HAP-1 (cell line): ENCODE measurements at regions not wholly inside any gene's neighbourhood (a gene's known extent, or its start where the extent isn't known, plus 50 kb on each side); places are given as distances from the start of the nearest gene placed in this dataset.

ENCODE experiments used
- DNase-seq, 2 experiments: peaks; one replicate each; pipeline ENCODE4 v3.0.0-alpha.2; 2016 to 2020; ENCODE audit warnings: low spot score in 2 of 2
- H3K27me3 ChIP-seq: fragments of 250-450 bp; sonication (Bioruptor Pico); 2 replicates; pipeline ENCODE4 v1.5.1; 2020; ENCODE audit warnings: low read depth, mild to moderate bottlenecking, moderate library complexity
- H3K36me3 ChIP-seq: fragments of 250-450 bp; sonication (Bioruptor Pico); replicated peaks from 2 replicates; pipeline ENCODE4 v1.5.1; 2020; ENCODE audit warnings: mild to moderate bottlenecking
- H3K4me1 ChIP-seq: fragments of 250-450 bp; sonication (Bioruptor Pico); 2 replicates; pipeline ENCODE4 v1.5.1; 2020; ENCODE audit warnings: mild to moderate bottlenecking
- H3K4me3 ChIP-seq: fragments of 250-450 bp; sonication (Bioruptor Pico); 2 replicates; pipeline ENCODE4 v1.5.1; 2020; ENCODE audit warnings: mild to moderate bottlenecking, moderate library complexity
- H3K9me3 ChIP-seq: fragments of 250-450 bp; sonication (Bioruptor Pico); 2 replicates; pipeline ENCODE4 v1.5.1; 2020; ENCODE audit warnings: mild to moderate bottlenecking, moderate library complexity
- in situ Hi-C: fragments of 300-500 bp; cut with MboI; formaldehyde crosslinking; loops from 3 replicates; pipeline ENCODE4 v1.14.3; 2020; ENCODE audit warnings: low sequenced_read_pairs, inconsistent platforms, mixed read lengths

GRCh38 chr12:41907550-41907949 lies 237.1 kb downstream of the GXYLT1 start:
- Histone ChIP-seq H3K4me1 (peaks cover 13% of the 10 kb centered on the region), H3K9me3 (no peaks in the 10 kb centered on the region), H3K27me3 (no peaks in the 10 kb centered on the region), H3K36me3 (no peaks in the 10 kb centered on the region), H3K4me3 (no peak overlapping the region)
- DNase-seq: no peak
- in situ Hi-C loops: no loop called here

GRCh38 chr12:41907021-41907420 lies 237.7 kb downstream of the GXYLT1 start:
- H3K27me3 ChIP-seq: no peaks in the 10 kb centered on the region
- no peak overlapping the region for H3K4me3 ChIP-seq
- no peak for DNase-seq
- no peaks in the 10 kb centered on the region for H3K9me3 ChIP-seq
- H3K4me1 ChIP-seq: peaks cover 13% of the 10 kb centered on the region
- no peaks in the 10 kb centered on the region for H3K36me3 ChIP-seq
- in situ Hi-C loops: no loop called here

GRCh38 chr12:41905759-41906297 lies 238.8 kb downstream of the GXYLT1 start:
- no peaks in the 10 kb centered on the region for H3K36me3 ChIP-seq
- no peak overlapping the region for H3K4me3 ChIP-seq
- no peaks in the 10 kb centered on the region for H3K9me3 ChIP-seq
- DNase-seq: peak; percentile 27 to 59
- H3K4me1 ChIP-seq: peaks cover 13% of the 10 kb centered on the region
- no peaks in the 10 kb centered on the region for H3K27me3 ChIP-seq
- in situ Hi-C loops: no loop called here

DNA sequence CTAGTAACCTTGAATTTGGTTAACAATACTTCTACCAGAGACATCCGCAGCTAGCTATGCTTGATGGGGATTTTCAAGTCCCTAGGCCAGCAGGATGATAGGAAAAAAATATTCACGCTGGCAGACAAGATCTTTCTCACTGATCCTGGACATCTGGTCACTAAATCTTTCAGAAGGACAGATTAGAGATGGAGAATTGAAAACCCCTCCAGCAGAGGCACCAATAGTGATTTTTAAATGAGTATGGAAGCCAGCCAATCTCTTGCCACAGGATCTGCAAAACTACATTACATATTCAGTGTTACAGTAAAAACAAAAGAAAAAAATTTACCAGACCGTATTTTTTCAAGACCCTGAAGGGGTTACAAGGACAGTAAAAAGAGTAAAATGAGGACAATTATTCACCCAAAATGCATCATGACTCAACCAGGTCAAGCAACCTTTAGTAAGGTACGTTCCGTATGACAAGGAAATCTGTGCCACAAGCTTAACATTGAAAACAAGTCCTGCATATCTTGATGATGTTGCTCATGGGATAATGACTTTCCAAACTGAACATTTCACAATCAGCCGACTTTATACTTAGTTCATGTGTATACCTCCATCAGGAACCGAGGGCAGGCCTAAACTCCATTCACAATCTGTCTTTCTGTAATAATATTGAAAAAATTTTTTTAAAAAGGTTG lies 239.5 kb downstream of the GXYLT1 start:
- H3K36me3 ChIP-seq: no peaks in the 10 kb centered on the region
- peaks cover 13% of the 10 kb centered on the region for H3K4me1 ChIP-seq
- no peak overlapping the region for H3K4me3 ChIP-seq
- no peaks in the 10 kb centered on the region for H3K27me3 ChIP-seq
- DNase-seq: no peak
- H3K9me3 ChIP-seq: no peaks in the 10 kb centered on the region
- in situ Hi-C loops: no loop called here

DNA sequence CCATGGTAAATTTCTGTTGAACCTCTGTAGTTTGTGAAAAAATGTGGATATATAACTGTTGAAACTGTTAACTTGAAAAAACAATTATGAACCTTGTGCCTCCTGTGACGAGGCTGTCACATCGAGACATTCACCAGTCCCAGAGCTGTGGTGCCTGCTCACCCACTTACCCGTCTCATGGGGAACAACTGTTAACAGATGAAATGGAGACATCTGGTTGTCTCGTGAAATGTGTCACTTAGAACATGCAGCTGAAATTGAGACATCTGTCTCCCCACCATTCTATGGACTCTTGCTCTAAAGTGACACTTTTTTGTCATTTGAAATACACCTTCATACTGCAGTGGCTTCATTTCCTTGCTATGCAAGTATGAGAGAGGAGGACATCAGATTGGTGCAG lies 240.6 kb downstream of the GXYLT1 start:
- Histone ChIP-seq H3K4me1 (peaks cover 13% of the 10 kb centered on the region), H3K4me3 (no peak overlapping the region), H3K27me3 (no peaks in the 10 kb centered on the region), H3K9me3 (no peaks in the 10 kb centered on the region), H3K36me3 (no peaks in the 10 kb centered on the region)
- in situ Hi-C loops: no loop called here
- DNase-seq: no peak

DNA sequence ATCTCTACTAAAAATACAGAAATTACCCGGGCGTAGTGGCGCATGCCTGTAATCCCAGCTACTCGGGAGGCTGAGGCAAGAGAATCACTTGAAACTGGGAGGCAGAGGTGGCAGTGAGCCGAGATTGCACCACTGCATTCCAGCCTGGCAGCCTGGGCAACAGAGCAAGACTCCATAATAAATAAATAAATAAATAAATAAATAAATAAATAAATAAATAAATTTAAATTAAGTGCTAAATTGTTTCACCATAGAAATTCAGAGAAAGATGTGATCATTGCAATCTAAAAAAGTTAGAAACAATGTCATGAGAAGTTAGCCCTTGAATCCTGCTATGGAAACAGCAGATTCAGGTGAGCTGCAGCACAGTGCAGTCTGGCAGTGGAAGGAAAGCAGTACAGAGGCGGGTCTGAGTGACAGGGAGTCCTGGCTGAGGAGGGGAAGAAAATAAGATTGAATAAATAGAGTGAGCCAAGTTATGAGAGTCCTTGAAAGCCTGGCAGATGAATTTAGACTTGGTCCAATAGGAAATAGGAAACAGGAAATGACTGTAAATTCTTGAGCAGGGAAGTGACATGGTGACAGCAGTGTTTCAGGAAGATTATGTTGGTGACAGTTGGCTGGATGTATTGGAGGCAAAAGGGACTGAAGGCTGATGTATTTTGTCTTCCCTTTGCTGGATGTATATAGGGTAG lies 241.5 kb downstream of the GXYLT1 start:
- in situ Hi-C loops: no loop called here

GRCh38 chr12:41899577-41899976 lies 245.1 kb downstream of the GXYLT1 start:
- no peak for DNase-seq
- no peaks in the 10 kb centered on the region for H3K36me3 ChIP-seq
- H3K4me1 ChIP-seq: no peaks in the 10 kb centered on the region
- H3K9me3 ChIP-seq: no peaks in the 10 kb centered on the region; the same call in 1 of the 2 replicates
- H3K27me3 ChIP-seq: no peaks in the 10 kb centered on the region
- H3K4me3 ChIP-seq: no peak overlapping the region
- in situ Hi-C loops: no loop called here

More for the DNA sequence above, 241.5 kb downstream of the GXYLT1 start:
- DNase-seq: no peak
- H3K27me3 ChIP-seq: no peaks in the 10 kb centered on the region
- H3K36me3 ChIP-seq: no peaks in the 10 kb centered on the region
- peaks cover 13% of the 10 kb centered on the region for H3K4me1 ChIP-seq
- no peak overlapping the region for H3K4me3 ChIP-seq
- no peaks in the 10 kb centered on the region; the same call in 1 of the 2 replicates for H3K9me3 ChIP-seq

- H3K9me3 ChIP-seq: no peaks in the 10 kb centered on the region; the same call in 1 of the 2 replicates
Observed at GRCh38 chr12:41897593-41897992, 247.1 kb downstream of the GXYLT1 start.

GRCh38 chr12:41893491-41893890 lies 251.2 kb downstream of the GXYLT1 start:
- no peaks in the 10 kb centered on the region; the same call in 1 of the 2 replicates for H3K9me3 ChIP-seq
- H3K36me3 ChIP-seq: no peaks in the 10 kb centered on the region
- no peaks in the 10 kb centered on the region for H3K4me1 ChIP-seq
- DNase-seq: no peak
- H3K27me3 ChIP-seq: no peaks in the 10 kb centered on the region
- in situ Hi-C loops: no loop called here
- H3K4me3 ChIP-seq: no peak overlapping the region

More at GRCh38 chr12:41897593-41897992, 247.1 kb downstream of the GXYLT1 start:
- in situ Hi-C loops: no loop called here
- no peak for DNase-seq
- no peaks in the 10 kb centered on the region for H3K36me3 ChIP-seq
- no peaks in the 10 kb centered on the region for H3K27me3 ChIP-seq
- no peaks in the 10 kb centered on the region for H3K4me1 ChIP-seq
- no peak overlapping the region for H3K4me3 ChIP-seq

GRCh38 chr12:41892302-41892701 lies 252.4 kb downstream of the GXYLT1 start:
- in situ Hi-C loops: no loop called here
- Histone ChIP-seq H3K9me3 (no peaks in the 10 kb centered on the region), H3K36me3 (no peaks in the 10 kb centered on the region), H3K4me3 (no peak overlapping the region), H3K27me3 (no peaks in the 10 kb centered on the region), H3K4me1 (no peaks in the 10 kb centered on the region)
- no peak for DNase-seq

- no peak for DNase-seq
Observed at GRCh38 chr12:41891226-41891625, 253.4 kb downstream of the GXYLT1 start.

GRCh38 chr12:41888285-41888684 lies 256.4 kb downstream of the GXYLT1 start:
- in situ Hi-C loops: no loop called here
- Histone ChIP-seq H3K36me3 (no peaks in the 10 kb centered on the region), H3K27me3 (no peaks in the 10 kb centered on the region), H3K4me1 (no peaks in the 10 kb centered on the region), H3K9me3 (no peaks in the 10 kb centered on the region), H3K4me3 (no peak overlapping the region)
- no peak for DNase-seq

More at GRCh38 chr12:41891226-41891625, 253.4 kb downstream of the GXYLT1 start:
- Histone ChIP-seq H3K4me3 (no peak overlapping the region), H3K4me1 (no peaks in the 10 kb centered on the region), H3K9me3 (no peaks in the 10 kb centered on the region), H3K36me3 (no peaks in the 10 kb centered on the region), H3K27me3 (no peaks in the 10 kb centered on the region)
- in situ Hi-C loops: no loop called here

- Histone ChIP-seq H3K27me3 (no peaks in the 10 kb centered on the region), H3K36me3 (no peaks in the 10 kb centered on the region), H3K4me1 (no peaks in the 10 kb centered on the region), H3K9me3 (no peaks in the 10 kb centered on the region), H3K4me3 (no peak overlapping the region)
- in situ Hi-C loops: no loop called here
- no peak for DNase-seq
Observed at GRCh38 chr12:41881891-41882805, 262.5 kb downstream of the GXYLT1 start.
